ENCODE measurements at regions not wholly inside any gene's neighbourhood (a gene's known extent, or its start where the extent isn't known, plus 50 kb on each side); places are given as distances from the start of the nearest gene placed in this dataset.
"Not testable (repeated sequence)": the region's sequence is repeated elsewhere in the genome, so short reads cannot be mapped to it uniquely, and the experiment has no call there.

GRCh38 chr14:92223025-92223424 lies 99.9 kb upstream of the SLC24A4 start:
- Histone ChIP-seq H3K9ac (ENCODE audit: low read depth, low read length) (no peak overlapping the region), H3K4me3 (ENCODE audit: low read length) (no peak overlapping the region), H3K36me3 (ENCODE audit: insufficient read depth, low read length) (no peaks in the 10 kb centered on the region), H3K27ac (ENCODE audit: low read depth, low read length) (no peak overlapping the region), H3K4me1 (ENCODE audit: insufficient read depth, low read length) (no peaks in the 10 kb centered on the region), H3K9me3 (ENCODE audit: insufficient read depth, low read depth, low read length) (no peaks in the 10 kb centered on the region), H3K27me3 (ENCODE audit: insufficient read depth, low read length) (no peaks in the 10 kb centered on the region)
- WGBS, result 79% methylated on average over 3 of the region's 3 CpGs

GRCh38 chr14:92224358-92224954 lies 98.5 kb upstream of the SLC24A4 start:
- H3K9ac ChIP-seq (ENCODE audit: low read depth, low read length), result no peak overlapping the region
- H3K4me3 ChIP-seq (ENCODE audit: low read length), result no peak overlapping the region
- no peak overlapping the region for H3K27ac ChIP-seq (ENCODE audit: low read depth, low read length)
- no peaks in the 10 kb centered on the region for H3K4me1 ChIP-seq (ENCODE audit: insufficient read depth, low read length)
- H3K27me3 ChIP-seq (ENCODE audit: insufficient read depth, low read length), result no peaks in the 10 kb centered on the region
- no peaks in the 10 kb centered on the region for H3K9me3 ChIP-seq (ENCODE audit: insufficient read depth, low read depth, low read length)
- WGBS, result 92% methylated on average over 10 of the region's 10 CpGs
- no peaks in the 10 kb centered on the region for H3K36me3 ChIP-seq (ENCODE audit: insufficient read depth, low read length)

GRCh38 chr14:92225731-92226130 lies 97.2 kb upstream of the SLC24A4 start:
- Histone ChIP-seq H3K27ac (ENCODE audit: low read depth, low read length) (no peak overlapping the region), H3K9me3 (ENCODE audit: insufficient read depth, low read depth, low read length) (no peaks in the 10 kb centered on the region), H3K4me1 (ENCODE audit: insufficient read depth, low read length) (no peaks in the 10 kb centered on the region), H3K36me3 (ENCODE audit: insufficient read depth, low read length) (no peaks in the 10 kb centered on the region), H3K4me3 (ENCODE audit: low read length) (no peak overlapping the region), H3K27me3 (ENCODE audit: insufficient read depth, low read length) (no peaks in the 10 kb centered on the region), H3K9ac (ENCODE audit: low read depth, low read length) (no peak overlapping the region)
- 79% methylated on average over 1 of the region's 2 CpGs for WGBS

- not testable (repeated sequence) for H3K36me3 ChIP-seq (ENCODE audit: insufficient read depth, low read length); H3K4me1 ChIP-seq (ENCODE audit: insufficient read depth, low read length); H3K9ac ChIP-seq (ENCODE audit: low read depth, low read length); H3K4me3 ChIP-seq (ENCODE audit: low read length); H3K9me3 ChIP-seq (ENCODE audit: insufficient read depth, low read depth, low read length); H3K27me3 ChIP-seq (ENCODE audit: insufficient read depth, low read length); H3K27ac ChIP-seq (ENCODE audit: low read depth, low read length)
Measured at GRCh38 chr14:92226166-92226565, 96.8 kb upstream of the SLC24A4 start.

- H3K36me3 ChIP-seq (ENCODE audit: insufficient read depth, low read length), result no peaks in the 10 kb centered on the region
- H3K9me3 ChIP-seq (ENCODE audit: insufficient read depth, low read depth, low read length), result peaks cover 18% of the 10 kb centered on the region
- 87% methylated on average over 9 of the region's 9 CpGs for WGBS
- no peak overlapping the region for H3K9ac ChIP-seq (ENCODE audit: low read depth, low read length)
- no peak overlapping the region for H3K4me3 ChIP-seq (ENCODE audit: low read length)
- H3K4me1 ChIP-seq (ENCODE audit: insufficient read depth, low read length), result no peaks in the 10 kb centered on the region
- H3K27me3 ChIP-seq (ENCODE audit: insufficient read depth, low read length), result no peaks in the 10 kb centered on the region
- H3K27ac ChIP-seq (ENCODE audit: low read depth, low read length), result no peak overlapping the region
Measured at GRCh38 chr14:92236243-92236900, 86.6 kb upstream of the SLC24A4 start.

- Histone ChIP-seq H3K4me1 (ENCODE audit: insufficient read depth, low read length) (no peaks in the 10 kb centered on the region), H3K4me3 (ENCODE audit: low read length) (no peak overlapping the region), H3K9me3 (ENCODE audit: insufficient read depth, low read depth, low read length) (peaks cover 43% of the 10 kb centered on the region), H3K36me3 (ENCODE audit: insufficient read depth, low read length) (no peaks in the 10 kb centered on the region), H3K27ac (ENCODE audit: low read depth, low read length) (no peak overlapping the region), H3K27me3 (ENCODE audit: insufficient read depth, low read length) (no peaks in the 10 kb centered on the region), H3K9ac (ENCODE audit: low read depth, low read length) (no peak overlapping the region)
- 96% methylated on average over 4 of the region's 5 CpGs for WGBS
Measured at GRCh38 chr14:92240658-92241057, 82.3 kb upstream of the SLC24A4 start.

- 77% methylated on average over 4 of the region's 4 CpGs for WGBS
- no peaks in the 10 kb centered on the region for H3K36me3 ChIP-seq (ENCODE audit: insufficient read depth, low read length)
- no peak overlapping the region for H3K27ac ChIP-seq (ENCODE audit: low read depth, low read length)
- H3K4me3 ChIP-seq (ENCODE audit: low read length), result no peak overlapping the region
- no peak overlapping the region for H3K9ac ChIP-seq (ENCODE audit: low read depth, low read length)
- peaks cover 56% of the 10 kb centered on the region for H3K9me3 ChIP-seq (ENCODE audit: insufficient read depth, low read depth, low read length)
- no peaks in the 10 kb centered on the region for H3K4me1 ChIP-seq (ENCODE audit: insufficient read depth, low read length)
- H3K27me3 ChIP-seq (ENCODE audit: insufficient read depth, low read length), result no peaks in the 10 kb centered on the region
Measured at GRCh38 chr14:92241966-92242595, 80.9 kb upstream of the SLC24A4 start.

- no peaks in the 10 kb centered on the region for H3K27me3 ChIP-seq (ENCODE audit: insufficient read depth, low read length)
- no peak overlapping the region for H3K9ac ChIP-seq (ENCODE audit: low read depth, low read length)
- H3K9me3 ChIP-seq (ENCODE audit: insufficient read depth, low read depth, low read length), result peaks cover 56% of the 10 kb centered on the region
- H3K36me3 ChIP-seq (ENCODE audit: insufficient read depth, low read length), result no peaks in the 10 kb centered on the region
- H3K27ac ChIP-seq (ENCODE audit: low read depth, low read length), result no peak overlapping the region
- H3K4me1 ChIP-seq (ENCODE audit: insufficient read depth, low read length), result no peaks in the 10 kb centered on the region
- H3K4me3 ChIP-seq (ENCODE audit: low read length), result no peak overlapping the region
Measured at GRCh38 chr14:92244805-92245204, 78.2 kb upstream of the SLC24A4 start.

- no peaks in the 10 kb centered on the region for H3K36me3 ChIP-seq (ENCODE audit: insufficient read depth, low read length)
- H3K9me3 ChIP-seq (ENCODE audit: insufficient read depth, low read depth, low read length), result peaks cover 44% of the 10 kb centered on the region
- H3K4me1 ChIP-seq (ENCODE audit: insufficient read depth, low read length), result no peaks in the 10 kb centered on the region
- no peak overlapping the region for H3K4me3 ChIP-seq (ENCODE audit: low read length)
- WGBS, result 95% methylated on average over 4 of the region's 4 CpGs
- H3K27me3 ChIP-seq (ENCODE audit: insufficient read depth, low read length), result peaks cover 10% of the 10 kb centered on the region
- no peak overlapping the region for H3K9ac ChIP-seq (ENCODE audit: low read depth, low read length)
- H3K27ac ChIP-seq (ENCODE audit: low read depth, low read length), result no peak overlapping the region
Measured at GRCh38 chr14:92247341-92247740, 75.6 kb upstream of the SLC24A4 start.

- H3K27me3 ChIP-seq (ENCODE audit: insufficient read depth, low read length), result peaks cover 16% of the 10 kb centered on the region
- H3K4me1 ChIP-seq (ENCODE audit: insufficient read depth, low read length), result no peaks in the 10 kb centered on the region
- 91% methylated on average over 9 of the region's 9 CpGs for WGBS
- no peak overlapping the region for H3K9ac ChIP-seq (ENCODE audit: low read depth, low read length)
- H3K27ac ChIP-seq (ENCODE audit: low read depth, low read length), result no peak overlapping the region
- H3K9me3 ChIP-seq (ENCODE audit: insufficient read depth, low read depth, low read length), result peaks cover 38% of the 10 kb centered on the region
- no peaks in the 10 kb centered on the region for H3K36me3 ChIP-seq (ENCODE audit: insufficient read depth, low read length)
- H3K4me3 ChIP-seq (ENCODE audit: low read length), result no peak overlapping the region
Measured at GRCh38 chr14:92247947-92248346, 75.0 kb upstream of the SLC24A4 start.

GRCh38 chr14:92248696-92249095 lies 74.3 kb upstream of the SLC24A4 start:
- H3K9me3 ChIP-seq (ENCODE audit: insufficient read depth, low read depth, low read length), result peaks cover 32% of the 10 kb centered on the region
- no peak overlapping the region for H3K4me3 ChIP-seq (ENCODE audit: low read length)
- WGBS, result 85% methylated on average over 3 of the region's 3 CpGs
- H3K27ac ChIP-seq (ENCODE audit: low read depth, low read length), result no peak overlapping the region
- peaks cover 6% of the 10 kb centered on the region; the same call in 1 of the 2 replicates for H3K4me1 ChIP-seq (ENCODE audit: insufficient read depth, low read length)
- peaks cover 24% of the 10 kb centered on the region for H3K27me3 ChIP-seq (ENCODE audit: insufficient read depth, low read length)
- H3K36me3 ChIP-seq (ENCODE audit: insufficient read depth, low read length), result no peaks in the 10 kb centered on the region
- no peak overlapping the region for H3K9ac ChIP-seq (ENCODE audit: low read depth, low read length)
